ENCODE measurements at regions not wholly inside any gene's neighbourhood (a gene's known extent, or its start where the extent isn't known, plus 50 kb on each side); places are given as distances from the start of the nearest gene placed in this dataset.

DNA sequence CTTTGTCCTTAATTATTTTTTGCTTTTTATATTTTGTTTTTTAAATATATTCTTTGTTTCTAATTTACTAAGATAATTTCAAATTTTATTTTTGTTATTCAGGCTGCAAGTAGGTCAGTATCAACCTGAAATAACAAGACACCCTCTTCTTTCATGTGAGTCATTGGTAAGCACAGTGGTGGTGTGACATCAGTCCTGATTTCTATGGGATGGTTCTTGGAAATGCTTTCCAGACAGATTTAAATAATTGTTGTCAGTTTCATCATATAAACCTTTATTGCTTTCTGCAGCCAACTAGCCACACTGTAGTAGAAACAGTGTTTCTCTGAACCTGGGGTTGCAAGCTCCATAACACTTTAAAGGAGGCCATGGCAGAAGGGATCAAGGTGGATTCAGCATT lies 157.5 kb upstream of the C21orf91 start:
- DNase-seq = no peak

- no peak for DNase-seq
Observed at GRCh38 chr21:17976139-17976538, 157.0 kb upstream of the C21orf91 start.

GRCh38 chr21:17967319-17967718 lies 148.2 kb upstream of the C21orf91 start:
- DNase-seq = no peak

DNA sequence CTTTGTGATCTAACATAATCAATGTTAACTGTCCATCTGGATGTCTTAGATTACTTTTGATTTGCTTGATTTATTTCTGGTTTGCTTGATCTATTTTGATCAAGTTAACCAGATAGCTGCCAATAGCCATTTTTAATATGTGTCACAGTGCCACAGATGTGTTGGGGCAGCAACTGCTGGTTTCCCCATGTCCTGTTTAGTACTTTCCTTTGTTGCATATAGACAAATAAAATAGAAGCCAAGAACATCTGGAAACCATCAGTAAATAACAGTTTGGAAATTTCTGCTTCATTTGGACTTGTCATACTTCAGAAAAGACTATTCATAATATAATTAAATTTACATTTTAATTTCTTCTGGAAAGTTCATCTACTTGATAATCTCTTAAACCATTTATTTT lies 145.6 kb upstream of the C21orf91 start:
- DNase-seq = no peak

- no peak for DNase-seq
Observed at GRCh38 chr21:17964199-17964598, 145.0 kb upstream of the C21orf91 start.

DNA sequence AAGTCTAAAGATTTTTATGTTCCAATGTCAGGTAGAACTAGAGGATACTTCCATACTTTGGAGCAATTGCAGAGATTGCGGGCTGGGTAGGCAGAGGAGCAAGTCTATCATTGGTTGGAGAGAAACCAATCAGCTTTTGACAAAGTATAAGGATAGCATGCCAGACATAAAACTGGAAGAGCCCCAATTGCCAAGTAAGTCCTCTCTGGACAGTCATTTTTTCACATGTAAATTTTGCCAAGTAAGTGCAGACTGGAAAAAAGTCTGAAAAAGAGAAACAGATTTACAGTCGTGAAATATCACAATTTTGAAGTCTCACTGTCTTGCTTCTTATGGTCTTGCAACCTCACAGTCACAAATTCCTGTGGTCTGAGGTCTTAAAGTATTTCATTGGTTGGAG lies 131.4 kb upstream of the C21orf91 start:
- no peak for DNase-seq

- DNase-seq = no peak
Observed at GRCh38 chr21:17949421-17949820, 130.3 kb upstream of the C21orf91 start.

- no peak for DNase-seq
Observed at GRCh38 chr21:17947531-17947930, 128.4 kb upstream of the C21orf91 start.

- no peak for DNase-seq
Observed at GRCh38 chr21:17931080-17931479, 111.9 kb upstream of the C21orf91 start.

DNA sequence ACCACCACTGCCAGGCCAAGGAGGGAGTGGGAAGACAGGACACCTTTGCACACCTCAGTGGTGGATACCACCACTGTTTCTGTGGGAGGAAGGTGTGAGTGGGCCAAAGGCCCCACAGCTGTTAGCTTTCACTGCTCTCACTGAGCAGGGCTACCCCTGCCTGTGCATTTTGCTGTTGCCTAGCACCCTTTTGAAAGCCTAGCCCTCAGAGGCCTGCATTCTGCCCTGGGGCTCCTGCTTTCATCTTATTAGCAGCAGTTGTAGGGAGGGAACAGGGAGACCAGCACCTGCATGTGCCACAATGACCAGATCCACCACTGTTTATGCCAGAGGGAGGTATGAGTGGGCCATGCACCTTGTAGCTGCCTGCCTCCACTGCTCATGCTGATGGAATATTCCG lies 110.9 kb upstream of the C21orf91 start:
- no peak for DNase-seq

DNA sequence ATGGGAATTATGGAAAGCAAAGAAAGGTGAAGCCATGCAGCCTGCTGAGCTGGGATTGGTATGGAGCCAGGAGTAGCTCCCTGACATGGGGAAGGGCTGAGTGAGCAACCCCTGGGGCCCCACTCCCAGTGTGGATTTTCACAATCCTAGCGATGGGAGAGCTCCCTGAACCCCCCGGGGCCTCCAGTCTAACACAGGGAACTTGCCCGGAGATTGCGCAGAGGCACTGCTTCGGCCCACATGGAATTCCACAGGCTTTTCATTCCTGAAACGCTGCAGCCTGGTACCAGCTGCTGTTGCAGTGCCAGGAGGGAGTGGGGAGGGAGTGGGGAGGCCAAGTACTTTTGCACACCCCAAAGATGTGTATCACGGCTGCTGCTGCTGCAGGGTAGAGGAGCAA lies 110.4 kb upstream of the C21orf91 start:
- no peak for DNase-seq

- DNase-seq = no peak
Observed at GRCh38 chr21:17925899-17926298, 106.7 kb upstream of the C21orf91 start.

DNA sequence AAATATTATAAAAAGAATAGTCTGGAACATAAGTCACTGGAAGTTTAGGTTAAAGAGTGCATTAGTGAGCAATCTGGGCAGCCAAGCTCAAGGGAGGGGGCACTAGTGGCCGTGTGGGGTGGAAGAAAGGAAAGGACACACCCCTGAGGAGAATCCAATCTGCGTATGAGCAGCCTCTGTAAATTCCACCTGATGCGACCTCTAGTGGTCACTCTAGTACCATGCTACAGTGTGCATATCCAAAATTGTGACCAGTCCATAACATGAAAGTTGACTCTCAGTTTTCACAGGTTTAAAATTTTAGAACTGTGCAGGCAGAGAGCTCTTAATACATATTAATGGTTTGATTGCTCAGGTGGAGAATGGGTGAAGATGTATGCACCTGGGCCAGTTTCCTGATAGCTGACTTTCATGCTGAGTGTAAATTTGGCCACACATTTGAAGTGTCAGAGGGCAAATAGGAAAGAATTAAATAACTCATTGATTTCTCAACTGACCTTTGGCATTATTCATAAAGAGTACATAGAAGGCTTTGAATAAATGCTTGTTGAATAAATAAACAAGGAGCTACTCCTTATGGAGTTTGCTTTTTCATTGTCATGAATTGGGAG lies 105.9 kb upstream of the C21orf91 start:
- peak; percentile 75 for DNase-seq

DNA sequence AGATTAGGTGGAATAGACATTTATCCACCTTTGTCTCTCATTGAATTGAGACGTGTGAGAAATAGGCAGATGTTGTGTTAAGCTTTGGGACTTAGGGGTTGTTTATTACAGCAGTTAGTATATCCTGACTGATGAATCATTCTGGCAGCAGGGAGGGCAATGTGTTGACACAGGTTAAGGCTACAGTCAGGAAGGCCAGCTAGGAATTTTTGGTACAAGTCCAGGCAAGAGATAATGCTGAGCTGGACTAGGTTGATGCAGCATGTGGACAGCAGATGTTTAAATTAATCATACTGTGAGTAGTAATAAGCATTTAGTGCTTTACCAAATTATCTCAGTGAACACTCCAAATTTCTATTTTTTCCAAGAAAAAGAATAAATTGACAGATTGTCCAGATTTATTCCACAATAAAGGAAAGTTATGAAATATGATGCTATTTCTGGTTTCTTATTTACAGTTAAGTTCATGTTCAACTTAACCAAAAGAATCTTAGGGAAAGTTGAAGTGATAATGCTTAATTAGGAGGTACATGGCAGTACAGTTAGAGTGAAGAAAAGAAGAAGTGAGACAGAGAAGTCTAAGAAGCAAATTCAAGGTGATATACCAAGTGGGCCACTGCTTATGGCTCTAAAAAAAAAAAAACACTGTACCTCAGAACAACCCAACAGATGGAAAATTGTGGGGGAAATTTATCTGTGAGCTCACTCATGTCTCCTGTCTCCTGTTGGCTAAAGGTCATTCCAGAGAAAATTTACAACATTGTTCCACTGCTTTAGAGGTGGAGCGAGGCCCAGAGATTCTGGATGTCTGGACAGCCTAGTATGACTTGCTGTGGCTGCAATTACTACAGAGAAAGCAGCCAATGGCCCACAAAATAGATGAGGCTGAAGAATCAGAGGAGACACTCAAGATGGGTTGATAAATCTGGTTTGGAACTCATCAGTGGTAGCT lies 102.7 kb upstream of the C21orf91 start:
- no peak for DNase-seq

GRCh38 chr21:17915976-17916375 lies 96.8 kb upstream of the C21orf91 start:
- no peak for DNase-seq

DNA sequence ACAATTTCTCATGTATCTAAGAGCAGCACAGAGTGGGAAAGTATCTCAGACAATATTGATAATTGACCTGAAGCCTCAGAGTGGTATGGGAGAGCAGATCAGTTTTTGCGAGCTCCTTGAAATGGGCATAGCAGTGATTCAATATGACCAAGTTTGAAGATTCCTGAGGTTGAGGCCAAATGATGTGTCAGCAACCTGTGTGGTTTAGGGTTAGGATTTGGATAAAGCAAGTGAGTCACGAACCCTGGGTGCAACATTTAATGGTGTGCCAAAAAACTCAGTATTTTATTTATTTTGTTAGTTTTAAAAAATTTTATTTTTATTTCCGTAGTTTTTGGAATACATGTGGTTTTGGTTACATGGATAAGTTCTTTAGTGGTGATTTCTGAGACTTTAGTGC lies 92.5 kb upstream of the C21orf91 start:
- no peak for DNase-seq

GRCh38 chr21:17903929-17904639 lies 84.9 kb upstream of the C21orf91 start:
- no peak for DNase-seq

DNA sequence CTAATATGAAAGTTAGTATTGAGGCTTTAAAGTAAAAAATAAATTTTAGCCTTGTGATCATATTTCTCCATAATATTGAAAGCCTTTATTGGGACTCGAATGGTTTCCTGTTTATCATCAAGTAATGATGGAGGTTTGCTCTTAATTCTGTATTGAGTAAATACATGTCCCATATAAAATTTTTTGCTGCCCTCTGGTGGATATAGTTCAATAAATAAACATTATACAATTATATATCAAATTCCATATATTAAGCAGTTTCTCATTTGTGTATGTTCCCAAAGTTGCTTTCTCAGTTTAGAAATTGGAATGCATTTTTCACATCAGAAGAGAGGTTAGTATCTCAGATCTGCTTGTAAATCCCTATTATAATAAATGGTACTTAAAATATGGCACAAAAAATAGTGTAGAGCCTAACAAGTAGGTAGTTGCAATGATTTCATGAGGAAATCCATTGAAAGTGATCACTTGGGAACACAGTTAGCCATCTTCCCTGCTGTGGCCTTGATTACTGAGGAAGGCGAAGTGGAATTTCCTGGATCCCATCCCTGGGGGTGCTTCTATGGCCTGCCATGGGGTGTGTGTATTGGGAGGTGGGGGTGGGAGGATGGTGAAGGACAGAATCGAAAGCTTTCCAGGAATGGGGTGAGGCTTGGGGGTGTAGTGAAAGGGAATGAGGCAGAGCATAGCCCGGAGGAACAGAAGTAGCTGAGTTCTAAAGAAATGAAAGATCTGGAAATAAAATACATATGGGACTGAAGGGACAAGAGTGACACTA lies 84.1 kb upstream of the C21orf91 start:
- DNase-seq = no peak

DNA sequence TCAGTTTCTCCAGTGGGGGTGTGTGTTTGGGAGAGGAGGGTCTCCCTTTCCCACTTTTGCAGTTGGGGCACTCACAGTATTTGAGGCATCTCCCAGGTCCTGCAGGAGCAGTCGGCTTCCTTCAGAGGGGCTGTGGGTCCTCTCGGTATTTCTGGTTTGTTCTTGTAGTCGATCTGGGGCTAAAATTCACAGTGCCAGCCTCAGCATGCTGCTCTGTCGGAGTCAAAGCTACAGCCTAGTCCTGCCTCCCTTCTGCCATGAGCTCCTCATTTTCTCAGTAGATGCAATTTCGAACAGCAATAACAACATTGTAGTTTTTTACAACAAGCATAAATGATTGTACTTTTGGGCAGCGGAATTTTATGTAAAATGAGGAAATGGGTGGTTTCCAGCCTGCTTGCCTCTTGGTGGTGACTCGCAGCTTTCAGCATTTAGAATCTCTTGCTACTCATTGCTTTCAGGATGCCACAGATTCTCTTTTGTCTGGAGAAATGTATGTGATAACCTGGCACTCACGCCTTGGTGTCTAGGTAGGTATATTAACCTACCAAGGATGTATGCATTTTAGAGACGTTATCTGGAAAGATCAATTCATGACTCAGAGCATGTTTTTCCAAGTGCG lies 82.4 kb upstream of the C21orf91 start:
- DNase-seq = no peak

GRCh38 chr21:17900990-17901385 lies 81.8 kb upstream of the C21orf91 start:
- DNase-seq = no peak

GRCh38 chr21:17900281-17900989 lies 81.3 kb upstream of the C21orf91 start:
- DNase-seq = no peak

DNA sequence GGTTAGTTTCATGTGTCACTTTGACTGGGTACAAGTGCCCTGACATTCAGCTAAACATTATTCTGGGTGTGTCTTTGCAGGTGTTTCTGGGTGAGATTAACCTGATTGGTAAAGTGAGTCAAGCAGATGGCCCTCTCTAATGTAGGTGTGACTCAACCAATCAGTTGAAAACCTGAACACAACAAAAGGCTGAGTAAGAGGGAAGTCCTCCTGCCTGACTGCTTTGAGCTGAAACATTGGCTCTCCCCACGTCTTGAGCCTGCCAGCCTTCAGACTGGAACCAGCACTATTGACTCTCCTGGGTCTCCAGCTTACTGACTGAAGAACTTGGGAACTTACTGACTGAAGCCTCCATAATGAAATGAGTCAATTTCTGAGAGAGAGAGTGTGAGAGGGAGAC lies 70.0 kb upstream of the C21orf91 start:
- DNase-seq = no peak
